ENCODE measurements at regions not wholly inside any gene's neighbourhood (a gene's known extent, or its start where the extent isn't known, plus 50 kb on each side); places are given as distances from the start of the nearest gene placed in this dataset.
"Not testable (repeated sequence)": the region's sequence is repeated elsewhere in the genome, so short reads cannot be mapped to it uniquely, and the experiment has no call there.

- H3K27ac Mint-ChIP-seq: no peak overlapping the region
- DNase-seq (no peak), ATAC-seq (no peak)
- H3K27ac ChIP-seq (ENCODE audit: low read length): no peak overlapping the region
- no peaks in the 10 kb centered on the region for H3K36me3 ChIP-seq (ENCODE audit: control insufficient read depth, insufficient read depth, low read length)
- no peaks in the 10 kb centered on the region for H3K27me3 ChIP-seq (ENCODE audit: control insufficient read depth, insufficient read depth, low read length)
- H3K36me3 Mint-ChIP-seq: no peaks in the 10 kb centered on the region
- H3K27me3 Mint-ChIP-seq (ENCODE audit: low read depth in 2 of 2): no peaks in the 10 kb centered on the region
- no peak overlapping the region for H3K4me3 ChIP-seq (ENCODE audit: low read length)
- H3K4me1 Mint-ChIP-seq: no peaks in the 10 kb centered on the region
- no peaks in the 10 kb centered on the region for H3K9me3 ChIP-seq (ENCODE audit: control insufficient read depth, insufficient read depth, low read length)
- peaks cover 2 to 7% of the 10 kb centered on the region in 2 donors for H3K9me3 Mint-ChIP-seq
- no peak overlapping the region for H3K4me3 Mint-ChIP-seq
- TF ChIP-seq CTCF (IDR thresholded peaks at IDR 0.05): no peak
- no peaks in the 10 kb centered on the region for H3K4me1 ChIP-seq (ENCODE audit: control insufficient read depth, insufficient read depth, low read length)
- intact Hi-C loops (cut with micrococcal nuclease): no loop called here
- 79% methylated on average over 6 of the region's 7 CpGs for WGBS (ENCODE audit: insufficient coverage)
Measured at GRCh38 chrX:64739792-64740378, 236.4 kb downstream of the ZC4H2 start.

GRCh38 chrX:64698317-64698716 lies 277.9 kb downstream of the ZC4H2 start:
- Histone ChIP-seq H3K4me1 (ENCODE audit: control insufficient read depth, insufficient read depth, low read length) (no peaks in the 10 kb centered on the region), H3K27ac (ENCODE audit: low read length) (no peak overlapping the region), H3K27me3 (ENCODE audit: control insufficient read depth, insufficient read depth, low read length) (no peaks in the 10 kb centered on the region), H3K4me3 (ENCODE audit: low read length) (no peak overlapping the region), H3K36me3 (ENCODE audit: control insufficient read depth, insufficient read depth, low read length) (no peaks in the 10 kb centered on the region), H3K9me3 (ENCODE audit: control insufficient read depth, insufficient read depth, low read length) (no peaks in the 10 kb centered on the region)
- no peak overlapping the region for H3K27ac Mint-ChIP-seq
- no peak overlapping the region for H3K4me3 Mint-ChIP-seq
- TF ChIP-seq CTCF (IDR thresholded peaks at IDR 0.05): no peak
- intact Hi-C loops (cut with micrococcal nuclease): no loop called here
- no peaks in the 10 kb centered on the region for H3K4me1 Mint-ChIP-seq
- no peaks in the 10 kb centered on the region for H3K36me3 Mint-ChIP-seq
- peaks cover 2 to 8% of the 10 kb centered on the region in 2 donors for H3K9me3 Mint-ChIP-seq
- ATAC-seq: no peak
- no peaks in the 10 kb centered on the region for H3K27me3 Mint-ChIP-seq (ENCODE audit: low read depth in 2 of 2)
- DNase-seq: no peak
- WGBS (ENCODE audit: insufficient coverage): 83% methylated on average over 5 of the region's 9 CpGs

- 80% methylated on average over 7 of the region's 7 CpGs for WGBS (ENCODE audit: insufficient coverage)
Measured at GRCh38 chrX:64695372-64695771, 280.9 kb downstream of the ZC4H2 start.

GRCh38 chrX:64662876-64663275 lies 267.6 kb upstream of the MTMR8 start:
- H3K36me3 Mint-ChIP-seq: no peaks in the 10 kb centered on the region
- no CpG with 5 or more reads among the region's 1 CpG for WGBS (ENCODE audit: insufficient coverage)
- H3K27me3 Mint-ChIP-seq (ENCODE audit: low read depth in 2 of 2): no peaks in the 10 kb centered on the region

More at GRCh38 chrX:64695372-64695771, 280.9 kb downstream of the ZC4H2 start:
- DNase-seq; H3K36me3 Mint-ChIP-seq; intact Hi-C loops (cut with micrococcal nuclease); H3K4me3 ChIP-seq (ENCODE audit: low read length); H3K4me1 Mint-ChIP-seq; ATAC-seq; H3K9me3 ChIP-seq (ENCODE audit: control insufficient read depth, insufficient read depth, low read length); H3K27ac Mint-ChIP-seq; H3K4me3 Mint-ChIP-seq; H3K27me3 Mint-ChIP-seq (ENCODE audit: low read depth in 2 of 2); H3K4me1 ChIP-seq (ENCODE audit: control insufficient read depth, insufficient read depth, low read length); H3K27ac ChIP-seq (ENCODE audit: low read length); H3K27me3 ChIP-seq (ENCODE audit: control insufficient read depth, insufficient read depth, low read length); H3K36me3 ChIP-seq (ENCODE audit: control insufficient read depth, insufficient read depth, low read length); H3K9me3 Mint-ChIP-seq: not testable (repeated sequence)

GRCh38 chrX:64657229-64657628 lies 262.0 kb upstream of the MTMR8 start:
- H3K36me3 Mint-ChIP-seq; H3K4me1 ChIP-seq (ENCODE audit: control insufficient read depth, insufficient read depth, low read length); ATAC-seq; H3K27me3 Mint-ChIP-seq (ENCODE audit: low read depth in 2 of 2); H3K27me3 ChIP-seq (ENCODE audit: control insufficient read depth, insufficient read depth, low read length); DNase-seq; H3K4me3 ChIP-seq (ENCODE audit: low read length); H3K4me1 Mint-ChIP-seq; H3K27ac ChIP-seq (ENCODE audit: low read length); H3K36me3 ChIP-seq (ENCODE audit: control insufficient read depth, insufficient read depth, low read length); H3K27ac Mint-ChIP-seq; H3K4me3 Mint-ChIP-seq; intact Hi-C loops (cut with micrococcal nuclease); H3K9me3 ChIP-seq (ENCODE audit: control insufficient read depth, insufficient read depth, low read length): not testable (repeated sequence)
- H3K9me3 Mint-ChIP-seq: peaks cover 3 to 25% of the 10 kb centered on the region in 2 donors
- 27% methylated on average over 5 of the region's 6 CpGs for WGBS (ENCODE audit: insufficient coverage)

More at GRCh38 chrX:64662876-64663275, 267.6 kb upstream of the MTMR8 start:
- no peak overlapping the region for H3K4me3 ChIP-seq (ENCODE audit: low read length)
- no peak overlapping the region for H3K27ac Mint-ChIP-seq
- H3K27ac ChIP-seq (ENCODE audit: low read length): no peak overlapping the region
- no peak for ATAC-seq
- H3K4me1 ChIP-seq (ENCODE audit: control insufficient read depth, insufficient read depth, low read length): no peaks in the 10 kb centered on the region
- no peaks in the 10 kb centered on the region for H3K27me3 ChIP-seq (ENCODE audit: control insufficient read depth, insufficient read depth, low read length)
- no peak overlapping the region for H3K4me3 Mint-ChIP-seq
- H3K9me3 ChIP-seq (ENCODE audit: control insufficient read depth, insufficient read depth, low read length): peaks cover 9% of the 10 kb centered on the region
- H3K4me1 Mint-ChIP-seq: no peaks in the 10 kb centered on the region
- no peak for TF ChIP-seq CTCF (IDR thresholded peaks at IDR 0.05)
- H3K36me3 ChIP-seq (ENCODE audit: control insufficient read depth, insufficient read depth, low read length): no peaks in the 10 kb centered on the region
- peaks cover 3 to 10% of the 10 kb centered on the region in 2 donors for H3K9me3 Mint-ChIP-seq
- no peak for DNase-seq
- intact Hi-C loops (cut with micrococcal nuclease): no loop called here

Data from natural killer cell (primary cell).